22Rv1 (cell line): ENCODE measurements at regions not wholly inside any gene's neighbourhood (a gene's known extent, or its start where the extent isn't known, plus 50 kb on each side); places are given as distances from the start of the nearest gene placed in this dataset.

ENCODE experiments used
- H3K27ac ChIP-seq: fragments of 450-650 bp; 2 replicates; pipeline ENCODE4 v1.5.1; 2017
- ZFX ChIP-seq: fragments of 450-650 bp; IDR thresholded peaks from 2 replicates; pipeline ENCODE4 v1.6.1; 2017; ENCODE audit warnings: antibody characterized with exemption, borderline replicate concordance
- TF ChIP-seq, protein P1 (sequence below): fragments of 450-650 bp; IDR thresholded peaks from 2 replicates; pipeline ENCODE4 v1.5.1; 2017; ENCODE audit warnings: mild to moderate bottlenecking

DNA sequence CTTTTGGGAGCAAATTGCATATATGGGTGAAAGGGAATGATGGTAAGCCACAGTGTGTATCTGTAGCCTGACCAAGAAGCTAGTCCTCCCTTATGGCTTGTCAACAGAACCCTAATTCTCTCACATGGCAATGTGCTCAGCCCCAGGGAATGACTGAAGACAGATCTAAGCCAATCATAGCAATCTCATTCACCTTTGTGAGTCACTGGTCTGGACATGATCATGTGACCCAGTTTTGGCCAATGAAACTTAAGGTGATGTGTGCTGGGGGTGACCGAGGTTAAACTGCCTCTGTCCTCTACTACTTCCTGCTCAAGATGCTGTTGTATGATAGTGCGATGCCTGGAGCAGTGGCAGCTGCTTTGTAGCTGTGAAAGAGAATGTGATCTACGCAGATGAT, 491.2 kb upstream of the HS6ST1 start:
- TF ChIP-seq ZFX, result no peak
- TF ChIP-seq, protein P1, sequence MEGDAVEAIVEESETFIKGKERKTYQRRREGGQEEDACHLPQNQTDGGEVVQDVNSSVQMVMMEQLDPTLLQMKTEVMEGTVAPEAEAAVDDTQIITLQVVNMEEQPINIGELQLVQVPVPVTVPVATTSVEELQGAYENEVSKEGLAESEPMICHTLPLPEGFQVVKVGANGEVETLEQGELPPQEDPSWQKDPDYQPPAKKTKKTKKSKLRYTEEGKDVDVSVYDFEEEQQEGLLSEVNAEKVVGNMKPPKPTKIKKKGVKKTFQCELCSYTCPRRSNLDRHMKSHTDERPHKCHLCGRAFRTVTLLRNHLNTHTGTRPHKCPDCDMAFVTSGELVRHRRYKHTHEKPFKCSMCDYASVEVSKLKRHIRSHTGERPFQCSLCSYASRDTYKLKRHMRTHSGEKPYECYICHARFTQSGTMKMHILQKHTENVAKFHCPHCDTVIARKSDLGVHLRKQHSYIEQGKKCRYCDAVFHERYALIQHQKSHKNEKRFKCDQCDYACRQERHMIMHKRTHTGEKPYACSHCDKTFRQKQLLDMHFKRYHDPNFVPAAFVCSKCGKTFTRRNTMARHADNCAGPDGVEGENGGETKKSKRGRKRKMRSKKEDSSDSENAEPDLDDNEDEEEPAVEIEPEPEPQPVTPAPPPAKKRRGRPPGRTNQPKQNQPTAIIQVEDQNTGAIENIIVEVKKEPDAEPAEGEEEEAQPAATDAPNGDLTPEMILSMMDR, result no peak
- no peak overlapping the region for H3K27ac ChIP-seq

DNA sequence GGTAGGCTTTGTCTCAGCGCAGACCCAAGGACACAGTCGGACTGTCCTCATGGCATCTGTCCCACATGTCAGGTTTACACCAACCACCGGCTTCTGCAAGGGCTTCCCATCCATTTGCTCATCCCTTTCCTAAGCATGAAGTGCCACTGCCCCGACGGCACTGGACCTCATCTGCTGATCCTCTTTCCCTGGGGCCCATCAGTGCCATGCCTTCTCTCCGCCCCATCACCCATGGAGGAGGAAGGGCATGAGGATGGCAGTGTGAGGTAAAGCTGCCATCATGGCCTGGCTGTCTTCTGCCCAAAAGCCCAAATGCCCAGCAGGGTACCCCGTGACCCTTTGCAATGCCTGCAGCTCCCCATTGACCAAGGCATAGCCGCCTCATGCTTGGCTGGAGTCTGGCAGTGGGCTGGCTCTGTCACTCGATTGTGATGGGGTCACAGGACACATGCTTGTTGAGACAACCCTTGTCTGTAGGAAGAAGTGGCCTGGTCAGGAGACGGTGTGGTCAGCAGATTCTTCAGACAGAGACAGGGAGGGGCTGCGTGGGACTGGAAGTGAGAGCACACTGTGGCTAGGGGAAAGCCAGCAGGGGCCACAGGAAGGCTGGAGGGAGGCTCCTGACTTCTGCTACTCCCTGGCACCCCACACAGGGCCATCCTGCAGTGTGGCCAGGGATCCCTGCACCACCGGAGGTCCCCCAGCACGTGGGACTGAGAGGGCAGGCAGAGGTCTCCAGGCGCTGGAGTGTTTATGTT, 493.7 kb upstream of the HS6ST1 start:
- TF ChIP-seq ZFX, result no peak
- TF ChIP-seq, protein P1, result no peak

DNA sequence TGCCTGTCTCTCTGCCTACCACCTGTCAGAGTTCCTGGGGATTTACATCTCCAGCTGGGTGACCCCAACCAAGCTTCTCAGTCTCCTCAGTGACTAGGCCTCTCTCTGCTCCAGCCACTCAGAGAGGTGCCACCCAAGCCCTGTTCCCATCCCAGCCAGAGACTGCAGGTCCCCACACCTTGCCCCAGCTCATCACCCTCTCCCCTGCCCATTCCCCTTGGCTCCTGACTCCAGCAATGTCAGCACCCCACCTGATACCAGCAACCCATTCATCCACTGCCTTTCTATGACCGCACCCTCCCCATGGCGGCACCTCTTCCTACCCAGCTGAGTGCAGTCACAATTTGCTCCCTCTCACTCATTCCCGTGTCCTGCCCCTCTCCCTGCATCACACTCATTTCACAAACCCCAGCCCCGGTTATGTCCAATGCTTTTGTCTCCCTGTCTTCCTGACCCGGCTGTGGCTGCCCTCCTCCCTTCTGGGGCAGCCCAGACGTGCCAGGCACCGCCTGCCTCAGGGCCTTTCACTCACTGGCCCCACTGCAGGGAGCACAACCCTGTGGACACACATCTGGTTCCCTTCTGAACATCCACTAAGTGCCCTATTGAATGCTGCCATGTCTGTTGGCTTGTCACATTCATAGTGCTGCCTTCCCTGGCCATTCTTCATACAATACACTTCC, 494.8 kb upstream of the HS6ST1 start:
- no peak for TF ChIP-seq ZFX
- TF ChIP-seq, protein P1, result no peak

More for the DNA sequence above, 493.7 kb upstream of the HS6ST1 start:
- H3K27ac ChIP-seq, result no peak overlapping the region

DNA sequence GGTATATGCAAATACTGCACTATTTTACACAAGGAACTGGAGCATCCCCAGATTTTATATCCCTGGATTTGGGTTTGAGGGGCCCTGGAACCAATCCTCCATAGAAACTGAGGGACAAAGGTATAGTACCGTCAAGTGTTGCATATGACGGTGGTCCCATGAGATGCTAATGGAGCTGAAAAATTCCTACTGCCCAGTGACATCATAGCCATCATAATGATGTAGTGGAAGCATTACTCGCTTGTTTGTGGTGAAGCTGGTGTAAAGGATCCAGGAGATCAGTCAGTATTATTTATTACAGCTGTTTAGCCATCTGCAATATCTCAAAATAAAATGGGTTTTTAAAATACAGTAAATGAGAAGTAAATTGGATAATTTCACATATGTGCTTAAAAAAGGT, 496.6 kb upstream of the HS6ST1 start:
- TF ChIP-seq ZFX, result no peak
- TF ChIP-seq, protein P1, result no peak
- no peak overlapping the region for H3K27ac ChIP-seq

More for the DNA sequence above, 494.8 kb upstream of the HS6ST1 start:
- no peak overlapping the region for H3K27ac ChIP-seq

GRCh38 chr2:128817171-128817570, 498.5 kb upstream of the HS6ST1 start:
- no peak for TF ChIP-seq ZFX
- TF ChIP-seq, protein P1, result no peak
- H3K27ac ChIP-seq, result no peak overlapping the region

- TF ChIP-seq ZFX, result no peak
- TF ChIP-seq, protein P1, result no peak
- no peak overlapping the region for H3K27ac ChIP-seq
Measured at GRCh38 chr2:128817813-128818212, 499.1 kb upstream of the HS6ST1 start.

DNA sequence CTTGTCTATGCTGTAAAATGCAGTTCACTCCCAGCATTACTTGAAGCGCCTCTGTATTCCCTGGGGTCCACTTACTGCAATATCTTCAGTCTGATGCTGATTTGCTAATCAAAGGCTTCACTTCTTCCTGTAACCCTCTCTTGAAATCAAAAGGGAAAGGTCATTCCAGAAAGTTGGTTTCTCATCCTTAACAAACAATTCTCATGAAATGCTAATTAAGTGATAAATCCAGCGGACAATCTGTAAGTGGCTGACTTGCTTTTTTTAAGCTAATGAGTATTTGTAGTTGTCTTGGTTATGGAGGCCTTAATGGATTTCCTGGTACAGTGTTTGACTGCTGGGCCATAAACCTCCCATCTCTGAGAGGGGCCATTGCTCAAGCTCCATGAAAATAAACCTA, 499.6 kb upstream of the HS6ST1 start:
- TF ChIP-seq, protein P1, result no peak
- no peak for TF ChIP-seq ZFX

More for the DNA sequence above, 499.6 kb upstream of the HS6ST1 start:
- H3K27ac ChIP-seq, result no peak overlapping the region
